Epithelial cell of prostate (primary cell): ENCODE measurements at regions not wholly inside any gene's neighbourhood (a gene's known extent, or its start where the extent isn't known, plus 50 kb on each side); places are given as distances from the start of the nearest gene placed in this dataset.

ENCODE experiments used
- DNase-seq: peaks from one replicate; pipeline ENCODE4 v3.0.0-alpha.2; 2011; ENCODE audit warnings: low read depth, low spot score
- H3K27ac ChIP-seq: fragments of 450-650 bp; 2 replicates; pipeline ENCODE4 v1.5.1; 2017; ENCODE audit warnings: mild to moderate bottlenecking

GRCh38 chr6:165814679-165815078, 151.6 kb upstream of the PDE10A start:
- H3K27ac ChIP-seq = no peak overlapping the region
- no peak for DNase-seq

GRCh38 chr6:165811512-165811911, 148.5 kb upstream of the PDE10A start:
- H3K27ac ChIP-seq = no peak overlapping the region
- DNase-seq = no peak

- DNase-seq = no peak
- no peak overlapping the region for H3K27ac ChIP-seq
These were observed 145.0 kb upstream of the PDE10A start for GRCh38 chr6:165808021-165808420.

DNA sequence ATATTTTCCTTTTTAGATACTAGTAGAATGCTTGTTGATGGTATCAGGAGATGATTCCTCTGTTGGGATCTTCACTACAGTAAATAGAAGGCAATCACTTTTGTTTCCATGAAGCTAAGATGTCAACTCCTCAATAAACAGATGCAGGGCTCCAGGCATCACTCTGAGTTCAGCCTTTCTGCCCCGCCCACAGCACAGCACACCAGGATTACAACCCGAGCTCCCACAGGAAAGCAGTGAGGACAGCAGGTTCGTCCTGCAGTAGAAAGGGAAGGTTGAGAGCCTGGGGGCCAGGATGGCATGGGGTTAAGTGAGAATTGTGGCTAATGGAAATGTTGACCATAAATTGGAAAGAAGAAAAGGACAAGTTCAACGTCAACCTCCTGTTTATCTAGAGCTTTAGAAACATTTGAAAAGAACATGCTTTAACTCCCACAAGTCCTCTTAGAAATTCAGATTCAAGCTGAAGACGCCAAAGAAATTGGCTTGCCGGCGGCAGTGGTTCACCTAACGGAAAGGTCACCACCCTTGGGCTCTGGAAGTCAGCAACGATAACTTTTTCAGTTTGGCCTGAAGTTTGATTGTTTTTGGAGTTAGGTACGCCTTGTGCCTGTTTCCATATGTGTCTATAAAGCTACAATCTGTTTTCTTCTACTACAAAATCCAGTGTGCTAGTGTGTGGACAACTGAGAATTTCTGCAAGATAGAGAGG, 144.4 kb upstream of the PDE10A start:
- no peak for DNase-seq
- H3K27ac ChIP-seq = no peak overlapping the region

- no peak for DNase-seq
- H3K27ac ChIP-seq = no peak overlapping the region
These were observed 143.2 kb upstream of the PDE10A start for GRCh38 chr6:165806126-165806810.

- no peak for DNase-seq
These were observed 142.6 kb upstream of the PDE10A start for GRCh38 chr6:165805636-165806035.

DNA sequence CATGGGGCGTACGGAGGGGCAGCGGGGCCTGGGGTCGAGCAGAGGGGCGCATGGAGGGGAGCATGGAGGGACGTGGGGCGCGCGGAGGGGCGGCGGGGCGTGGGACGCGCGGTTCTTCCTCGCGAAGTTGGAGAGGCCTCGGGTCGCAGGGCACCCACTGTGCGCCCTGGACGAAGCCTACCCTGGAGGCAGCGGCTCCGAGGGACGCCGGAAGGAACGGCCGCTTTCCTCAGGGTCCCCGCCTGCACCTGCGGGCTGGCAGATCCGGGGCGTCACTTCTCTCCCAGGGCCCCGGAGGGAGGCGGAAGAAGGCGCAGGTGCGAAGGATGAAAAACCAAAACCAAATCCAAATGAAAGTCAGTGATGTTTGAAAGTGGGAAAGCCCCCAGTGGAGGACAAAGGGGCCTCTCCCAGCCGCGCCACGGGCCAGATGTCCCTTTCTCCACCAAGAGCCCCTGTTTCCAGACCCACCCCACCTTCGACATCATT, 142.1 kb upstream of the PDE10A start:
- DNase-seq = no peak
- H3K27ac ChIP-seq = no peak overlapping the region

More at GRCh38 chr6:165805636-165806035, 142.6 kb upstream of the PDE10A start:
- no peak overlapping the region for H3K27ac ChIP-seq

DNA sequence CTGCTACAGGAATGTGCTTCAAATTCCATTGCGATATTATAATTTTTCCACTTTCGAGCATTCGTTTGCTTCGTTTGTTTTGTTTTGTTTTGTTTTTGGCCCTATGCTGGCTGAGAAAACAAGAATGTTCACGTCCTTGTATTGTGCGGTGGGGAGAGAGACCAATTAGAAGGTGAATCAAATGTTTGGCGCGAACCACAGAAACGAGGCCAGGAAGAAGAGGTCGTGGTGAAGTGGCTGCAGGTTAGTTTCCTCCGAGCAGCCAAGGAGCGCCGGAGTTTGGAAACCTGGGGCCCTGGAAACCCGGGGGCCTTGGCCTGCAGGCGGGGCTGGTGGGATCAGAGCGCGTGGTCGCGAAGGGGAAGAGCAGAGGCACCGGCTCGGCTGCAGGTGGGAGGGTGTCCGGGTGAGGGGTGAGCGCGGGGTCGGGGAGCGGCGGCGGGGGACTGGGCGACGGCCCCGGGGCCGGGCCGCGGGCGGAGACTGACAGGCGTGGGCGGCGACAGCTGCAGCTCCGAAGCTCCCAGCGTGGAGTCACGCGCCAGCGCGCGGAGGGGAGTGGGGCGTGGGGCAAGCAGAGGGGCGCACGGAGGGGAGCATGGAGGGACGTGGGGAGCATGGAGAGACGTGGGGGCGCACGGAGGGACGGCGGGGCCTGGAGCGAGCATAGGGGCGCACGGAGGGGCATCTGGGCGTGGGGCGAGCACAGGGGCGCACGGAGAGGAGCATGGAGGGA, 141.5 kb upstream of the PDE10A start:
- DNase-seq = no peak
- no peak overlapping the region for H3K27ac ChIP-seq

GRCh38 chr6:165800337-165800736, 137.3 kb upstream of the PDE10A start:
- H3K27ac ChIP-seq = no peak overlapping the region
- DNase-seq = no peak

- no peak overlapping the region for H3K27ac ChIP-seq
- DNase-seq = no peak
These were observed 136.5 kb upstream of the PDE10A start for GRCh38 chr6:165799391-165800153.

GRCh38 chr6:165798991-165799390, 135.9 kb upstream of the PDE10A start:
- no peak for DNase-seq
- no peak overlapping the region for H3K27ac ChIP-seq

GRCh38 chr6:165794179-165794601, 131.1 kb upstream of the PDE10A start:
- DNase-seq = no peak
- H3K27ac ChIP-seq = no peak overlapping the region

- H3K27ac ChIP-seq = no peak overlapping the region
- DNase-seq = no peak
These were observed 130.3 kb upstream of the PDE10A start for GRCh38 chr6:165793287-165793825.

DNA sequence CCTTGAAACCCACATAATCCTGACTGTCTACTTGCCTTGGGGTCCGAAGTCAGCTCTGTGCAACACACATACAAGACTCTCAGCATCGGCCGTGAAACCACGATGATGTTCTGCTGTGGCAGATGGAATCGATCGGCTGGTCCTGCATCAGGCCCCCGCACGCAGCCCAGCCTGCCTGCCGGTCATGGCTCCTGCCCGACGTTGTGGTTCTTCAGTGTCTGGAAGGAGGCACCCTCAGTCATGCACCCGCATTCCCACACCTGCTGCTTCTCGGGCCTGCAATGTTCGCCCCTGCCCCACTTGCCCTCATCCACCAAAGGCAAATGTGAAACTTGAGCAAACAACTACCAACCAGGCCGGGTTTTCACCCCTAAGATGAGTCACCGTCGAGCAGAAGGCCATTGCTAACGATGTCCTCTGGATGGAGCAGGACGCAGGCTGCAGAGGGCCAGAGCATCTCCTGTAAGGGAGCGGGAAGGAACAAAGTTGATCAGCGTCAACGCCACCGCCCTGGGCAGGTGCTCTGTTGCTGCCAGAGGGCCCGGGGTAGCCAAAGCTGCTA, 128.9 kb upstream of the PDE10A start:
- DNase-seq = no peak

GRCh38 chr6:165791306-165791705, 128.3 kb upstream of the PDE10A start:
- no peak overlapping the region for H3K27ac ChIP-seq
- no peak for DNase-seq

More for the DNA sequence above, 128.9 kb upstream of the PDE10A start:
- no peak overlapping the region for H3K27ac ChIP-seq

DNA sequence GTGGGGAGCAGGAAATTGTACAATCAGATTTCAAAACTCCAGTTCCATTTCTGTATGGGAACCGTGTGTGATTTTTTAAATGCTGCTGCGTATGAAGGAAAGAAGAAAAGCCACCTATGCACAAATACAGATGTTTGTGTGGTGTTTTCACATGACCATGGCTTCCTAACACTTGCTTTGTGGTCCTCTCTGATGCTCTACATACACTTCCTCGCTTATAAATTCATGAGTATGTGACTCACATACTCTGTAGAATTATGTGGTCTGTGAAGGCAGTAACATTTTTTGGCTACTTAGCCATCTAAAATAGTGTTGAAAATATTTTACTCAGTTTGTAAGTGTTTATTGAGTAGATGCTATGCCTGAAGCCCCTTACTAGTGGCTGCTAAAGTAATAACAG, 119.8 kb upstream of the PDE10A start:
- H3K27ac ChIP-seq = no peak overlapping the region
- DNase-seq = no peak

DNA sequence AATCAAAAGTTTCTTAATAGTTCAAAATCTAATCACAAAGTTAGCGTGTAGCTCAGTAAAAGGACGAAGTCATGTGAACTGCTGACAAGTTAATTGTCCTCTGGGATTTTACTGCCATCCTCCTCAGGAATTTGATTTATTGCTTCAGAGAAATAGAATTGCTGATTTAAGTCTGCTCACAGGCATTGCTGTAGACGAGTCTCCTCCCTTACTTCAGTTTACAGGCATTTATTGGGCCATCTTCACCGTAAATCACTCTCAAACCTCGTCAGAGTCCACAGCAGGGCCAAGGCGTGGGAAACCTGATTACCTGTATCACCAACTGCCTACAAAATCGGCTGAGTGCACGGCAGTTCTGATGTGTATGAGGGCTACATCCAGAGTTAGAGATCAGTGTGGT, 119.1 kb upstream of the PDE10A start:
- no peak overlapping the region for H3K27ac ChIP-seq
- no peak for DNase-seq

DNA sequence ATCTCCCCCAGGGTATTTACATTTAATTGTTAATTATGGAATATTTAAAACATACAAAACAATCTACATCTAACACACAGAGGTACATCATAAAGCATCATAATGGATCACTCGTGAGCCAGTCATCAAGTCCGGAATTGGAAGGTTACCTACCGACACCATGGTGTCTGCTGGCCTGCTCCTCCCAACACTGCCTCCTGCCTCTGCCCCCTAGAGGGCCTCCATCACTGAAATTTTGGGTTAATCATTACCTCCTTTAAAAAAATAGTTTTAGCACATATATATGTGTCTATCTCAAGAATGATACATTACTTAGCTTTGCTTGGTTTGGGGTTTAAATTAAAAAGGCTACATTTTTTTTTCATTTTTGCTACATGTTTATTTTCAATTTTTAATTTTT, 114.6 kb upstream of the PDE10A start:
- no peak for DNase-seq
- H3K27ac ChIP-seq = no peak overlapping the region

GRCh38 chr6:165776691-165777090, 113.7 kb upstream of the PDE10A start:
- H3K27ac ChIP-seq = no peak overlapping the region
- DNase-seq = no peak

DNA sequence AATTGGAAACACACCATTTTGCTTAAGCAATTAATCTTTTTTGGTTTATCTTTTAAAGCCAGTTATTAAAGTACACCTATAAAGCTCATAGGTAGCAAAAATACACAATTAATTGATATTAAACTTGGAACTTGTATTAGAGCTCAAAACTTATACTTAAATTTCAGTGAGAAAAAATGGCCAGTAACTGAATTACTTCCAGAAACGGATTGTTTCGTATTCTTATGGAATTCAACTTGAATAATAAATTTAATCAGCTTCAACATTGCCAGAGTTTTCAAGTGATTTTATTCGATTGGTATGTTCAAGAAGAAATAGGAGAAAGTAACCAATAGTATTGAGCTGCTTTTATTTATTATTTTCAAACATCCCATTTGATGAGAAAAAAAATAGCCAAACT, 112.7 kb upstream of the PDE10A start:
- H3K27ac ChIP-seq = no peak overlapping the region
- DNase-seq = no peak
